Hepatocyte (in vitro differentiated cells): ENCODE measurements at regions not wholly inside any gene's neighbourhood (a gene's known extent, or its start where the extent isn't known, plus 50 kb on each side); places are given as distances from the start of the nearest gene placed in this dataset.

ENCODE experiments used
- EZH2 ChIP-seq: fragments of 200-600 bp; sonication (generic); IDR thresholded peaks from 2 replicates; pipeline ENCODE4 v1.6.1; 2016; ENCODE audit warnings: antibody characterized with exemption, mild to moderate bottlenecking, borderline replicate concordance
- EZH2phosphoT487 ChIP-seq: fragments of 200-600 bp; sonication (generic); IDR thresholded peaks from one replicate; pipeline ENCODE4 v1.6.1; 2018; ENCODE audit warnings: antibody characterized with exemption, mild to moderate bottlenecking, low read depth, moderate library complexity; ENCODE audit not compliant: unreplicated experiment, severe bottlenecking
- TF ChIP-seq, protein P1 (sequence below): fragments of 200-600 bp; sonication (generic); IDR thresholded peaks from 2 replicates; pipeline ENCODE4 v1.5.1; 2016; ENCODE audit warnings: antibody characterized with exemption, mild to moderate bottlenecking; ENCODE audit not compliant: poor library complexity

DNA sequence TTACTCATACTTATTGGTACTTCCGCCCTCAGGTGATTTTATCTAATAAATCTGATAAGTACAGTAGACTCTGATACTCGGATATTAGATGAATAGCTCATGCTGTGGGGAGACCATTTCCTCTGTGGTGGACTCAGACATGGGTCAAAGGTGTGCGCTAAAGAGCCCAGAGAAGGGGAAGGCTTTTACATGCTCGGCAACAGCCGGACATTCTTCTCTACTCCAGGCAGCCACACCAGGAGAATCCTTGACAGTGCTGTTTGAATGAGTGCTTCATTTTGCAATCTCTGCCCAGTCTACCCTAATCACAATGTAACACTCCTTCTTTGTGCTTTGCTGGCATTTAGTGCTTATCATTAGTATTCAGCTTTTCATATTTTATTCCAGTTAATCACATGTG lies 322.2 kb upstream of the USP25 start:
- TF ChIP-seq EZH2phosphoT487 (no peak), EZH2 (no peak)
- TF ChIP-seq, protein P1, sequence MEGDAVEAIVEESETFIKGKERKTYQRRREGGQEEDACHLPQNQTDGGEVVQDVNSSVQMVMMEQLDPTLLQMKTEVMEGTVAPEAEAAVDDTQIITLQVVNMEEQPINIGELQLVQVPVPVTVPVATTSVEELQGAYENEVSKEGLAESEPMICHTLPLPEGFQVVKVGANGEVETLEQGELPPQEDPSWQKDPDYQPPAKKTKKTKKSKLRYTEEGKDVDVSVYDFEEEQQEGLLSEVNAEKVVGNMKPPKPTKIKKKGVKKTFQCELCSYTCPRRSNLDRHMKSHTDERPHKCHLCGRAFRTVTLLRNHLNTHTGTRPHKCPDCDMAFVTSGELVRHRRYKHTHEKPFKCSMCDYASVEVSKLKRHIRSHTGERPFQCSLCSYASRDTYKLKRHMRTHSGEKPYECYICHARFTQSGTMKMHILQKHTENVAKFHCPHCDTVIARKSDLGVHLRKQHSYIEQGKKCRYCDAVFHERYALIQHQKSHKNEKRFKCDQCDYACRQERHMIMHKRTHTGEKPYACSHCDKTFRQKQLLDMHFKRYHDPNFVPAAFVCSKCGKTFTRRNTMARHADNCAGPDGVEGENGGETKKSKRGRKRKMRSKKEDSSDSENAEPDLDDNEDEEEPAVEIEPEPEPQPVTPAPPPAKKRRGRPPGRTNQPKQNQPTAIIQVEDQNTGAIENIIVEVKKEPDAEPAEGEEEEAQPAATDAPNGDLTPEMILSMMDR, result no peak
